ENCODE measurements at regions not wholly inside any gene's neighbourhood (a gene's known extent, or its start where the extent isn't known, plus 50 kb on each side); places are given as distances from the start of the nearest gene placed in this dataset.

DNA sequence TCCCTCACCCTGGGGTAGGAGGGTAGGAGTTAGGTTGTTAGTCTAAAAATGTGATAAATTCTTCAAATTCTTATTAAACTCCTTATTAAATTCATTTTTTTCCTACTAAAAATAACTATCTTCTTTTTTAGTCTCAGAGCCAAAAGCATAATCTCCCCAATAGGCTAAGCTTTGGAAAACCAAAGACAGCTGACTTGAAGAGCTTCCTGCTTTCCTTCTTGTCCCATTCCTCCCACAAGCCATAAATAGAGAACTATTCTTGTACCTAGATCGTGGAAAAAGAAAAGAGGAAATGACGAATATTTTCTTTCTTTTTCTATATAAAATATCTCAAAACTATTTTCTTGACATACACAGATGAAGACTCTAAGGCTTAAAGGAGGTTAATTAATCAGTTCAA is 486.9 kb downstream of the CDH8 start:
- ATAC-seq (no peak), DNase-seq (no peak)
- ChIA-PET CTCF (no interaction called here), POLR2A (ENCODE audit: unreplicated experiment) (no interaction called here)
- Histone ChIP-seq H3K27me3 (ENCODE audit: low read length) (no peaks in the 10 kb centered on the region), H3K9ac (ENCODE audit: low read length) (no peak overlapping the region), H3F3A (ENCODE audit: low read length, unreplicated experiment) (no peaks in the 10 kb centered on the region), H3K9me3 (ENCODE audit: low read length) (no peaks in the 10 kb centered on the region), H3K4me2 (ENCODE audit: low read length) (no peak overlapping the region), H4K20me1 (ENCODE audit: low read length) (no peaks in the 10 kb centered on the region), H2AFZ (ENCODE audit: low read length) (no peak overlapping the region), H3K27ac (ENCODE audit: low read length) (no peak overlapping the region), H3K4me3 (ENCODE audit: low read length) (no peak overlapping the region), H3K9me2 (replicated peaks; ENCODE audit: low read length) (no peaks in the 10 kb centered on the region), H3K4me1 (ENCODE audit: insufficient read depth, low read length) (no peaks in the 10 kb centered on the region), H3K36me3 (ENCODE audit: low read depth, low read length) (no peaks in the 10 kb centered on the region), H3K79me2 (ENCODE audit: low read length) (no peaks in the 10 kb centered on the region)
- intact Hi-C loops (cut with micrococcal nuclease): no loop called here
- TF ChIP-seq, protein P1, sequence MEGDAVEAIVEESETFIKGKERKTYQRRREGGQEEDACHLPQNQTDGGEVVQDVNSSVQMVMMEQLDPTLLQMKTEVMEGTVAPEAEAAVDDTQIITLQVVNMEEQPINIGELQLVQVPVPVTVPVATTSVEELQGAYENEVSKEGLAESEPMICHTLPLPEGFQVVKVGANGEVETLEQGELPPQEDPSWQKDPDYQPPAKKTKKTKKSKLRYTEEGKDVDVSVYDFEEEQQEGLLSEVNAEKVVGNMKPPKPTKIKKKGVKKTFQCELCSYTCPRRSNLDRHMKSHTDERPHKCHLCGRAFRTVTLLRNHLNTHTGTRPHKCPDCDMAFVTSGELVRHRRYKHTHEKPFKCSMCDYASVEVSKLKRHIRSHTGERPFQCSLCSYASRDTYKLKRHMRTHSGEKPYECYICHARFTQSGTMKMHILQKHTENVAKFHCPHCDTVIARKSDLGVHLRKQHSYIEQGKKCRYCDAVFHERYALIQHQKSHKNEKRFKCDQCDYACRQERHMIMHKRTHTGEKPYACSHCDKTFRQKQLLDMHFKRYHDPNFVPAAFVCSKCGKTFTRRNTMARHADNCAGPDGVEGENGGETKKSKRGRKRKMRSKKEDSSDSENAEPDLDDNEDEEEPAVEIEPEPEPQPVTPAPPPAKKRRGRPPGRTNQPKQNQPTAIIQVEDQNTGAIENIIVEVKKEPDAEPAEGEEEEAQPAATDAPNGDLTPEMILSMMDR (conservative IDR thresholded peaks at IDR 0.05; ENCODE audit: low read depth, low read length): no peak
- TF ChIP-seq EZH2 (IDR thresholded peaks at IDR 0.05; ENCODE audit: low read length, unreplicated experiment) (no peak), EZH2phosphoT487 (IDR thresholded peaks at IDR 0.05; ENCODE audit: borderline replicate concordance, low read length) (no peak)
- no TSS peak for BruUV-seq (replicated peaks)

DNA sequence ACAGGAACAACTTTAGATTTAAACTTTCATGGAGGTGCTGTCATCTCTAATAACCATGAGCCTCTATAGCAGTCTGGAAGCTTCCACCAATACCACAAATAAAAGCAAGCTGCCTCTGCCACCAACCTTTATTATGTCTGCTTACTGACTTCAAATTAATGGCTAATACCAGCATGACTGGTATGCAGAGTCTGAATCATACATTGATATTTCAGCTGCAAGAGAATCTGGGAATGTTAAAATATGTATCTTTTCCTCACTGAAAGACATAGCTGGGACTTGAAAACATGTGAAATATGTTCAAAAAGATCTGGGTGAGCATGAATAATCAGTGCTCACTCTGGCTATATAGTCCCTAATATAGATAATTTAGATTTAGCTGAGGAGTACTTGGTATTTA is 488.6 kb downstream of the CDH8 start:
- DNase-seq: no peak
- Histone ChIP-seq H3K4me2 (ENCODE audit: low read length) (no peak overlapping the region), H3K4me3 (ENCODE audit: low read length) (no peak overlapping the region), H3K9me3 (ENCODE audit: low read length) (no peaks in the 10 kb centered on the region), H4K20me1 (ENCODE audit: low read length) (no peaks in the 10 kb centered on the region), H3K9me2 (replicated peaks; ENCODE audit: low read length) (no peaks in the 10 kb centered on the region), H3K4me1 (ENCODE audit: insufficient read depth, low read length) (no peaks in the 10 kb centered on the region), H3K9ac (ENCODE audit: low read length) (no peak overlapping the region), H3K79me2 (ENCODE audit: low read length) (no peaks in the 10 kb centered on the region), H3F3A (ENCODE audit: low read length, unreplicated experiment) (no peaks in the 10 kb centered on the region), H3K36me3 (ENCODE audit: low read depth, low read length) (no peaks in the 10 kb centered on the region), H2AFZ (ENCODE audit: low read length) (no peak overlapping the region), H3K27me3 (ENCODE audit: low read length) (no peaks in the 10 kb centered on the region), H3K27ac (ENCODE audit: low read length) (no peak overlapping the region)
- CTCF ChIA-PET: no interaction called here
- ATAC-seq: no peak
- BruUV-seq (replicated peaks): no TSS peak
- no peak for TF ChIP-seq EZH2 (IDR thresholded peaks at IDR 0.05; ENCODE audit: low read length, unreplicated experiment)
- TF ChIP-seq EZH2phosphoT487 (IDR thresholded peaks at IDR 0.05; ENCODE audit: borderline replicate concordance, low read length): no peak
- TF ChIP-seq, protein P1 (conservative IDR thresholded peaks at IDR 0.05; ENCODE audit: low read depth, low read length): no peak
- POLR2A ChIA-PET (ENCODE audit: unreplicated experiment): no interaction called here
- intact Hi-C loops (cut with micrococcal nuclease): no loop called here

DNA sequence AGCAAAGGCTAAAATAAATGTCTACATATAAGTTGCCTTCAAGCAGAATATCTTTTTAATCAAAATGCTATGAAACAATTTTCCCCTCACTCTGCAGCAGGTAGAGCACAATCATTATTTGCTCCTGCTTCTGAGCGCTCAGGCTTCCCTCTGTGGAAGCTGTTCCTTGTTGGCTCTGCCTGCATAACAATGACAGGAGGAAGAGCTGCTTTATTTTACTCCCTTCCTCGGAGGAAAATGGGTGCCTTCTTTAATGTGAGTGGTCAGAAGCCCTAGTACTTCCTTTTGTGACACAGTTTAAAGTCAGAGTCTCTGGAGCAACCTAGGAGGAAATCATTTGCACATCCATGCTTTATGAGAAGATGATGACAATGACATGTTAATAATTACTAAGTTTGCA is 492.1 kb downstream of the CDH8 start:
- H2AFZ ChIP-seq (ENCODE audit: low read length): no peak overlapping the region
- DNase-seq (no peak), ATAC-seq (no peak)
- H3K4me3 ChIP-seq (ENCODE audit: low read length): no peak overlapping the region
- H3K9me3 ChIP-seq (ENCODE audit: low read length): no peaks in the 10 kb centered on the region
- H3K9me2 ChIP-seq (replicated peaks; ENCODE audit: low read length): no peaks in the 10 kb centered on the region
- no TSS peak for BruUV-seq (replicated peaks)
- H3F3A ChIP-seq (ENCODE audit: low read length, unreplicated experiment): no peaks in the 10 kb centered on the region
- ChIA-PET POLR2A (ENCODE audit: unreplicated experiment) (no interaction called here), CTCF (no interaction called here)
- TF ChIP-seq EZH2 (IDR thresholded peaks at IDR 0.05; ENCODE audit: low read length, unreplicated experiment) (no peak), EZH2phosphoT487 (IDR thresholded peaks at IDR 0.05; ENCODE audit: borderline replicate concordance, low read length) (no peak)
- TF ChIP-seq, protein P1 (conservative IDR thresholded peaks at IDR 0.05; ENCODE audit: low read depth, low read length): no peak
- no peaks in the 10 kb centered on the region for H3K4me1 ChIP-seq (ENCODE audit: insufficient read depth, low read length)
- no peaks in the 10 kb centered on the region for H3K36me3 ChIP-seq (ENCODE audit: low read depth, low read length)
- H3K9ac ChIP-seq (ENCODE audit: low read length): no peak overlapping the region
- intact Hi-C loops (cut with micrococcal nuclease): no loop called here
- H3K4me2 ChIP-seq (ENCODE audit: low read length): no peak overlapping the region
- H4K20me1 ChIP-seq (ENCODE audit: low read length): no peaks in the 10 kb centered on the region
- H3K79me2 ChIP-seq (ENCODE audit: low read length): no peaks in the 10 kb centered on the region
- no peak overlapping the region for H3K27ac ChIP-seq (ENCODE audit: low read length)
- H3K27me3 ChIP-seq (ENCODE audit: low read length): no peaks in the 10 kb centered on the region

Measured in PC-3 (cell line).